ENCODE measurements at regions not wholly inside any gene's neighbourhood (a gene's known extent, or its start where the extent isn't known, plus 50 kb on each side); places are given as distances from the start of the nearest gene placed in this dataset.

DNA sequence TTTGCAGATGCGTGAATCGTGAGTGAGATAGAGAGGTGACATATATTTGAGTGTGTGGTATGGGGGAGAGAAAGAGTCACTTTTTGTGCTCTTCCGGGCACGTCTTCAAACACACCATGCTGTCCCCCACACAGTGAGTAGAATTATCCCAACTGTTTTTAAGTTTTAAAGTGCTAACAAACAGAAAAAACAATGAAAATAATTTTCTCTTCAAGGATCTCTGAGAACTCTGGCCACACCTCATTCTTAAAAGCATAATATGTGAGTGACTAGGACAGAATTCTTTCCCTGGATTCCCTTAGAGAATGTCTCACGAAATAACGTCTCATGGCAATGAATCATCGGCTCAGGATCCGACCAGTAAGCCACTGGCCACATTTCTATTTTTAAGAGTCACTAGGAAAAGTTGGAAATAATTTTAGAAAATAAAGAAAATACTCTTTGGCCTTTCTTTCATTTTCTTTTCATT lies 235.7 kb upstream of the ZNF217 start:
- Histone ChIP-seq H3K27me3 (no peaks in the 10 kb centered on the region), H3K4me3 (ENCODE audit: low read depth, low read length) (no peak overlapping the region), H3K4me1 (peaks cover 17% of the 10 kb centered on the region; the same call in 1 of the 2 replicates), H3K9me3 (no peaks in the 10 kb centered on the region), H3K36me3 (no peaks in the 10 kb centered on the region)
- TF ChIP-seq, protein P1, sequence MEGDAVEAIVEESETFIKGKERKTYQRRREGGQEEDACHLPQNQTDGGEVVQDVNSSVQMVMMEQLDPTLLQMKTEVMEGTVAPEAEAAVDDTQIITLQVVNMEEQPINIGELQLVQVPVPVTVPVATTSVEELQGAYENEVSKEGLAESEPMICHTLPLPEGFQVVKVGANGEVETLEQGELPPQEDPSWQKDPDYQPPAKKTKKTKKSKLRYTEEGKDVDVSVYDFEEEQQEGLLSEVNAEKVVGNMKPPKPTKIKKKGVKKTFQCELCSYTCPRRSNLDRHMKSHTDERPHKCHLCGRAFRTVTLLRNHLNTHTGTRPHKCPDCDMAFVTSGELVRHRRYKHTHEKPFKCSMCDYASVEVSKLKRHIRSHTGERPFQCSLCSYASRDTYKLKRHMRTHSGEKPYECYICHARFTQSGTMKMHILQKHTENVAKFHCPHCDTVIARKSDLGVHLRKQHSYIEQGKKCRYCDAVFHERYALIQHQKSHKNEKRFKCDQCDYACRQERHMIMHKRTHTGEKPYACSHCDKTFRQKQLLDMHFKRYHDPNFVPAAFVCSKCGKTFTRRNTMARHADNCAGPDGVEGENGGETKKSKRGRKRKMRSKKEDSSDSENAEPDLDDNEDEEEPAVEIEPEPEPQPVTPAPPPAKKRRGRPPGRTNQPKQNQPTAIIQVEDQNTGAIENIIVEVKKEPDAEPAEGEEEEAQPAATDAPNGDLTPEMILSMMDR (IDR thresholded peaks at IDR 0.05; ENCODE audit: low read depth, low read length) = no peak
- DNase-seq = no peak

DNA sequence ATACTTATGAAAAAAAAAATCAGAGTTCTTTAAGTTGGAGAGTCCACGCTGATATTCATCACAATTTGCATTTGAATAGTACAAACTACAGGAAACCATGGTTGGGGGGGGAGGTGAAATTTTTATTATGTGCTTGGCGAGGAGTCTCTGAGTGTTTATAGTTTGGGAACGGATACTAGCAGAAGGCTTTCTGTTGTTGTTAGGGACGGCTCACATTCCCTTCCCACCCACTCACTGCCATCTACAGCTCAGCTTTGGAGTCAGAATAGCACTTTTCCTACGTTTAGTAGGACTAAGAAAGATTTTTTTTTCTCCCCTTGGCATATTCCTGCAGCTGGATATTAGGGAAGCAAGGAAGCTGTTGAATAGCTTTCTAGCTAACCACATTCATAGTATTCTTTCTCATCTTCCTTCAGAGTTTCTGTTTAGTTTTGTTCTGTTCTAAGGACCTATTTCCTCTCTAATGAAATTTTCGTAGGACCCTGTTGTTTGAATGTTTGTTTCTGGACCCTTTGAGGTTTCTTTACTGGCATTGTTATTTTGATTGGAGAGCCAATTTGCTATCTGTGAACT lies 235.1 kb upstream of the ZNF217 start:
- Histone ChIP-seq H3K27me3 (no peaks in the 10 kb centered on the region), H3K4me3 (ENCODE audit: low read depth, low read length) (no peak overlapping the region; the same call in 1 of the 2 replicates), H3K4me1 (peaks cover 17% of the 10 kb centered on the region; the same call in 1 of the 2 replicates), H3K9me3 (no peaks in the 10 kb centered on the region), H3K36me3 (no peaks in the 10 kb centered on the region)
- no peak for DNase-seq
- TF ChIP-seq, protein P1 (IDR thresholded peaks at IDR 0.05; ENCODE audit: low read depth, low read length) = peak; percentile 15; the same call in 1 of the 2 replicates

DNA sequence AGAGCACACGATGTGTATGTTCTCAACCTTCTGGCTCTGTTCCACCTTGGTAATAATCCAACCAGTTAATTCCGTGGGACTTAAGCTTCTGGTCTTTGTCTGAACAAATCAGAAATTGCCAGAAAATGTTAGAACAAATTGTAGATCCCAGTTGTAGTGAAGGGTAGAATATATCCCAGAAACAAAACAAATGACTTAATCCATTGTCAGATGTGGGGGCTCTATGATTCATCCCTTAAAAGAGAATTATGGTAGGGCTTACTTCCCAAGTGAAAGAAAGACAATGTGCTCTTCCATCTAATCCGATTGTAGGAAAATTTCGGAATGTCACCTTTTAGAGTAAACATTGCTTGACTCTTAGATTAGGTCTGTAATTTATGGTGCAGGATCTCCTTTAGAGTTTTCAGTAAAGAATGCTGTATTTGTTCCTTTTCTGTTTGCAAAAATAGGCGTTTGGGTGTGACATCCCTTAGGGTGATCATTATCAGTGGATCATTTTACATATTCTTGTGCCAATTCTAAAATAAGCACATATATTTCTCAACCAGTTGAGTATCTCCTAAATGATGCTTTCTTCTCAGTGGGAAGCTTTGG lies 234.5 kb upstream of the ZNF217 start:
- Histone ChIP-seq H3K4me3 (ENCODE audit: low read depth, low read length) (no peak overlapping the region; the same call in 1 of the 2 replicates), H3K9me3 (no peaks in the 10 kb centered on the region), H3K36me3 (no peaks in the 10 kb centered on the region), H3K27me3 (no peaks in the 10 kb centered on the region), H3K4me1 (peaks cover 17% of the 10 kb centered on the region; the same call in 1 of the 2 replicates)
- no peak for DNase-seq
- TF ChIP-seq, protein P1 (IDR thresholded peaks at IDR 0.05; ENCODE audit: low read depth, low read length) = no peak

DNA sequence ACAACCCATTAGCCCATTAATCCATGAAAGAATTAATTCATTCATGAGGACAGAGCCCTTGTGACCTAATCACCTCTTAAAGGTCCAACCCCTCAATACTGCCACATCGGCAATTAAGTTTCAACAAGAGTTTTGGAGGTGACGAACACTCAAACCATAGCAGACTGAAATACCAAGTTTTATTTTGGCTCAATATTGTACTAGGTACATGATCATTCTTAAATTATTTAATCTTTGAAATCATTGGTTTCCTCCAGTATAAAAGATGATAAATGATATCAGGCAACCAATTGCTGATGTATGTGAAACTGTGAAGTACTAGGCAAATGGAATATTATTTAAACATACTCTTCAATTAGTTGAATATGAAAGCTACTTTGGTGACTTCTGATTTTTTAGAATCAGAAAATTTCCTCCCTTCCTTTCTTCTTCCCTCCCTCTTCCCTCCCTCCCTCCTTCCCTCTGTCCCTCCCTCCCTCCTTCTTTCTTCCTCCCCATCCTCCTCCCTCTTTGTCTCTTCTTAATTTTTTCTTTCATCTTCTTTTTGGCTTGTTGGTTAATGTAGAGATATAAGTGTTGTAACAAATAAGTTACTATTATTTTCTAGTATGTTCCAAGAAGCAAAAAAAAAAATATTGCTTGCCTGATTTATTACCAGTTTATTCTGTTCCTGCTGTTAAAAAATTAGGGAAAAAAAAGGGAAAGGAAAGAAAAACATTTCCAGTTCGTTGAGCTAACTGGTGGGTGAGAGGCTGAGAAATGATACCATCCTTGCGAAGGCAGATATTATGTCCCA lies 233.9 kb upstream of the ZNF217 start:
- Histone ChIP-seq H3K9me3 (no peaks in the 10 kb centered on the region), H3K4me1 (peaks cover 17% of the 10 kb centered on the region; the same call in 1 of the 2 replicates), H3K36me3 (no peaks in the 10 kb centered on the region), H3K4me3 (ENCODE audit: low read depth, low read length) (no peak overlapping the region), H3K27me3 (no peaks in the 10 kb centered on the region)
- DNase-seq = no peak
- TF ChIP-seq, protein P1 (IDR thresholded peaks at IDR 0.05; ENCODE audit: low read depth, low read length) = no peak

DNA sequence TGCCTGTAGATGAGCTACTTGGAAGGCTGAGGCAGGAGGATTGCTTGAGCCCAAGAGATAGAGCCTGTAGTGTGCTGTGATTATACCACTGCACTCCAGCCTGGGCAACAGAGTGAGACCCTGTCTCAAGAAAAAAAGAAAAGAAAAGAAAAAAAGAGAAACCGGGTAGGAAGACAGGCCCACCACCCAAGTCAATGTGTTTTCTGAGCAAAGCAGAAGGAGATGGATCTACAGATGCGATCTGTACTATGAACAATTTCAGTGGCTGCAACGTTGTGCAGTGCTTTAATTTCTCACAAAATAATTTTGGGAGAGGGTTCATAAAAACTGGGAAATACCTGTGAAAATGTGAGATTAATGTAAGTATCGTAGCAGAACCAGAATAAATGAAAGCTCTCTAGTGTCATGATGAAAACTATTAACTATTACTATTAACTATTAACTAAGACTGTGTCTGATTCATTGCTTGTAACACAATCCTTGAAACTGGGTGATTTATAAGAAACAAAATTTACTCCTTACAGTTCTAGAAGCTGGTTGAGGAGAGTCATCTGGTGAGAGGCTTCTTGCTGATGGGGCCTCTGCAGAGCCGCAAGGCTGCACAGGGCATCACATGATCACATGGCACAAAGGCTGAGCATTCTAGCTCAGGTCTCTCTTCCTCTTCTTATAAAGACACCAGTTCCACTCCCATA lies 233.1 kb upstream of the ZNF217 start:
- DNase-seq = no peak
- no peaks in the 10 kb centered on the region for H3K27me3 ChIP-seq
- no peaks in the 10 kb centered on the region for H3K36me3 ChIP-seq
- peaks cover 17% of the 10 kb centered on the region; the same call in 1 of the 2 replicates for H3K4me1 ChIP-seq
- no peak overlapping the region for H3K4me3 ChIP-seq (ENCODE audit: low read depth, low read length)
- TF ChIP-seq, protein P1 (IDR thresholded peaks at IDR 0.05; ENCODE audit: low read depth, low read length) = no peak
- no peaks in the 10 kb centered on the region for H3K9me3 ChIP-seq

Data from BE2C (cell line).